Renal pelvis (tissue), 1 donor: ENCODE measurements at regions not wholly inside any gene's neighbourhood (a gene's known extent, or its start where the extent isn't known, plus 50 kb on each side); places are given as distances from the start of the nearest gene placed in this dataset.

ENCODE experiments used
- DNase-seq: peaks from one replicate; pipeline ENCODE4 v3.0.0-alpha.2; 2013

- DNase-seq = no peak
Measured at GRCh38 chr7:106419455-106420182, 134.8 kb upstream of the NAMPT start.

DNA sequence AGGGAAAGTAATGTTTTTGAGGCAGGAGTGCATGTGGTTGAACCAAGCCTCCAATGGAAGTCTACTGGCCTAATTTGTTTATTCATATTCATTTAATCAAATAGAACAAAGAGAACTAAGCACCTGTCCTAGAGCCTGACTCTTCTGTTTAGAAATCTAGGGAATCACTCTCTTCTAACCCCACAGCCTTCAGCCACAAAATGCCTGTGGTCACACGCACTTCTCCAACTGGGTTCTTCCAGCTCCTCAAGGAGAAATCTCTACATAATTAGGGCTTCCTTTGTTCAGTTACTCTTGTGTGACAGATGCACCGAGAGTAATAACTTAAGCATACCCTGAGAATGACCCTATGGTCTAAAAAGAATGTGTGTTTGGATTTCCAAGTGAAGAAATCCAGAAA lies 133.7 kb upstream of the NAMPT start:
- DNase-seq = no peak

DNA sequence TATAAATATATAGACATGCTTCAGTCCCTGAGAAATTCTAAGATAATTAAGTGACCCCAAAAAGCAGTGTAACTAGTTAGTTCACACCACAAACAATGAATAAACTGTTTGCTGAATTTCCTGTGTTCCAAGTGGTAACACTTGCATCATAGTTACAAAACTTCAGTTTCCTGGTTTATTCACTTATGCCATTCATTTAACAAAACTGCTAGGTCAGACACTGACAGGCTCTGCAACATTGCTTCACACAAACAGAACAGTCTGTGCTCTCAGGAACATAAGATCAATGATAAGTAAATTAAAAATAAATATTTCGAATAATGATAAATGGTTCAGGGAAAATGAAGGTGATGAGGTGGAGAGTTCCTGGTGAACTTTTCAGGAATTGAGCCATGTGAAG lies 133.3 kb upstream of the NAMPT start:
- DNase-seq = no peak

DNA sequence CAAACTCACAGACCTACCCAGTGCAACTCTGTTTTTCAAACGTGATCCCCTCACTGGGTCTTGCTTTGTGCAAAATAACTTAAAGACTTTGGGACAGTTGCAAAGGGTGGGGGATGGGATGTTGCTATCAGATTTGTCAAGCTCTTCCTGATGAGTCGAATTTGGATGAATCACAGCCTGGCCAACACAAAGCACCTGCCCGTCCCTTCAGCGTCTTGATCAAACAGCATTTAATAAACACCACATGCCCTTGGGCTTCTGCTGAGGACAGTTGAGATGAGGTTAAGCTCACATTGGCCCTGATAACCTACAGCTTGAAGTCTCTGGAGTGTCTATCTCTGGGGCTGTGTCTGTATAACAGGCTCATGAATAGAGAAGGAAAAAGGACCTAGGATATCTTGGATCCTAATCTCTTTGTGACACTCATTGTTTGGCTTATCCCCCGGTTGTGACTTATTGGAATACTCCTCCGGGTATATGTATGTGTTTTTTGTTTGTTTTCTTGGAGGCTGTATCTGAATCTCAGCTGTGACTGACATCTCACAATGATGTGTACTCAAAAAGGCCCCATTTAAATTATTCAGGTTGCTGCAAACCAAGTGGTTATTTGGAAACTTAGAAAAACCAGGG lies 132.6 kb upstream of the NAMPT start:
- DNase-seq = no peak

GRCh38 chr7:106416430-106416829 lies 131.6 kb upstream of the NAMPT start:
- no peak for DNase-seq

- no peak for DNase-seq
Measured at GRCh38 chr7:106415433-106415832, 130.7 kb upstream of the NAMPT start.

DNA sequence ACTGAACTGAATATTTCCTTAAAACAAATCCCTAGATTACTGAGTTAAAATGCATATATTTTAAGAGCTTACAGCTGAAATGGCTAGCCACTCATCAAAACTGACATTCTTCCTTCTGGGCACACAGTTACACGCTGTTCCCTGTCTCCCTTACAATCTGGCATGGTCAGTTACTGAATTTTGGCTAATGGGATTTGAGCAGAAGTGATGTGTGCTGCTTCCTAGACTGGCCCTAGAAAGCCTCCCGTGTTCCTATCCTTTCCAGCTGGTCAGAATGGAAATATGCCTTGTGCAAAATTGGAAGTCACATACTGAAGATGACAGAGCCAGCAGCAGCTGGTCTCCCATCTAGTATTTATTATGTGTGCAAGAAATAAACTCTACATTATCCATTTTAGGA lies 128.7 kb upstream of the NAMPT start:
- no peak for DNase-seq

DNA sequence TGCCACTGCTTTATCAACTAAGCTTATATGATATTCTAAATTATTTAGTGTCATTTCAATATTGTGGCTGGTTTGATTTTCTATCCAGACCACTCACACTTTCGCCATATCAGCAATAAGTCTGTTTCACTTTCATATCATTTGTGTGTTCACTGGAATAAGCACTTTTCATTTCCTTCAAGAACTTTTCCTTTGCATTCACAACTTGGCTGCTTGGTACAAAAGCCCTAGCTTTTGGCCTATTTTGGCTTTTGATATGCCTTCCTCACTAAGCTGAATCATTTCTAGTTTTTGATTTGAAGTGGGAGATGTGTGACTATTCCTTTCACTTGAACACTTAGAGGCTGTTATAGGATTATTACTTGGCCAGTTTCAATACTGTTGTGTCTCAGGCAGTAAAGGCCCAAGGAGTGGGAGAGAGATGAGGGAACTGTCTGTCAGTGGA lies 120.9 kb upstream of the NAMPT start:
- no peak for DNase-seq

DNA sequence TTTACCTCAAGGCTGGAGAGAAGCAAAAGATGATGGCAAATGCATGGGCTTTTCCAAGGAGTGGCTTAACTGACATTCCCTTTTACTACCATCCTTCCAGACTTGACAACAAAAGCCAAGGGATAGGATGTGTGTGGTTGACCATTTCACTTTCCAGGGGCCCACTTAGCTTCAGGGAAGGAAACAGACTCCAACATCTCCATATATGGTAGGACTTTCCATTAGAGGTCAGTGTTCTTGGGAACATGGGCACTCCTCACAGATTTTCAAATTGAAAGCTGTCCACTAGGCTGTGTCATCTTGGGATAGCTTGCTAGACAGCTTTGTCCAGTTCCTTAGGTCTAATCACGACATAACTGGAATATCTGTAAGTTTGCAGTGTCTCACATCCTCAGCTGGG lies 118.1 kb upstream of the NAMPT start:
- DNase-seq = no peak

- no peak for DNase-seq
Measured at GRCh38 chr7:106400923-106401322, 116.1 kb upstream of the NAMPT start.

GRCh38 chr7:106398786-106399185 lies 114.0 kb upstream of the NAMPT start:
- no peak for DNase-seq

DNA sequence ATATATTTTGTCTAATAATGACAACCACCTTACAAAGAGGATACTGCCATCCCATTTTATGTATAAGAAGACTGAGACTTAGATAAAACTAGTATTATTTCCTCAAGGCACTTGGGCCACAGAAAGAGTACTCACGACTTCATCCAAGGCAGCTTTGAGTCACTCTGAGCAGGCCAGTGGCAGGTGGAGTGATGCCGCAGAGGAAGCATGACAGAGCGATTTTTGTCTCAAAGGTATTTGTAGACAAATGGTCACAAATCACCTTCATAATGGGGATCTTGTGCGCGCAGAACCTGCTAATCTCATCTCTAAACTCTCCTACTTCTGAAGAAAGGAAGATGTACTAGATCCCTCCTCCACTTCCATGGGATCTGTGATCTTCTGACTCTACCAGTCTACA lies 113.2 kb upstream of the NAMPT start:
- no peak for DNase-seq

DNA sequence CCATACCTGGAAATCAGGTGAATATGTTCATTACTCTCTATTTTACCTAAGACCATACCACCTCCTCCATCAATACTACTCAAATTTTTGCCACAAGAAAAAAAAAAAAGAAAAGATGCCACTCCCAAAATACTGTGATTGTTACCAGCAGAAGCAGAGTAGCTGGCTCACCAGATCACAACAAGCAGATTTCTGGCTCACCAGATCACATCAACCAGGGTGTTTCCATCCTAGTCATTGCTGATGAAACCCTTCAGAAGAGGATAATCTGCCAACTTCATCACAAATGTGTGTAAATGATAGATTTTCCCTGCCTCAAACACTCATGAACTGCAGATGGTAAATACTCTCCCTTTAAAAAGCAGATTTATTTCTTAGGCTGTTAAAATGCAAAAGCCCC lies 109.7 kb upstream of the NAMPT start:
- DNase-seq = no peak

DNA sequence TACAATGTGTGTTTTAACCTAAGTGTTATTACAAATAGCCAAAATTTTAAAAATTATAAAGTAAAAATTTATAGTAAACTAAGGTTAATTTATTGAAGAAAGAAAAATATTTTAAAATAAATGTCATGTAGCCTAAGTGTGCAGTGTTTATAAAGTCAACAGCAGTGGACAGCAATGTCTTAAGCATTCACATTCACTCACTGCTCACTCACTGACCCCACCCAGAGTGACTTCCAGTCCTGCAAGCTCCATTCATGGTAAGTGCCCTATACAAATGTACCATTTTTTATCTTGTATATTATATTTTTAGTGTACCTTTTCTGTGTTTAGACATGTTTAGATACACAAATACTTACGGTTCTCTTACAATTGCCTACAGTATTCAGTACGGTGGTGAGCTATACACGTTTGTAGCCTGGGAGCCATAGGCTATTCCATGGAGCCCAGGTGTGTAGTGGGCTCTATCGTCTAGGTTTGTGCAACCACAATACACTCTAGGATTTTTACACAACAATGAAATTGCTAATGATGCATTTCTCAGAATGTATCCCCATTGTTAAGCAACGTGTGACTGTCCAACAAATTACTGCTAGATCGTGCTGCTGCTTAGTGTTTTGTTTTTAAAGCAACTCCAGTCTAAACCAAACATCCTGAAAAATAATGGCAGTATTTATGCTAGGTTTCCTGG lies 108.9 kb upstream of the NAMPT start:
- no peak for DNase-seq

DNA sequence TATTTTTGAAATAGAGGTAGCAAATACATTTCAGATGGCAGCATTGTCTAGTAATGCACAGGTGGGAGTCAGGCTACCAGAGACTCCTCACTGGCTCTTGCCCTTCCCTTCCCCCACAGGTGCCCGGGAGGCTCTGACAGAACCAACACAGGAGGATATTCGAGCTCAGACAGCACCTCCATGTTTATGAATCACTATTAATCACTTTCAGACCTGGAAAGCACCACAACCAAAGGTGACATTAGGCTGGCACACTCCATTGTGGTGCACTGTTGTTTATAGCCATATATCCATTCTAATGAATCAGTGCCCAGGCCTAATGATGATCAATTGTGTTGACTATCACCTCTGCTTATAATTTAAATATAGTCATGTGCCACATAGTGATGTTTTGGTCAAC lies 107.8 kb upstream of the NAMPT start:
- no peak for DNase-seq

GRCh38 chr7:106392144-106392543 lies 107.4 kb upstream of the NAMPT start:
- DNase-seq = no peak

DNA sequence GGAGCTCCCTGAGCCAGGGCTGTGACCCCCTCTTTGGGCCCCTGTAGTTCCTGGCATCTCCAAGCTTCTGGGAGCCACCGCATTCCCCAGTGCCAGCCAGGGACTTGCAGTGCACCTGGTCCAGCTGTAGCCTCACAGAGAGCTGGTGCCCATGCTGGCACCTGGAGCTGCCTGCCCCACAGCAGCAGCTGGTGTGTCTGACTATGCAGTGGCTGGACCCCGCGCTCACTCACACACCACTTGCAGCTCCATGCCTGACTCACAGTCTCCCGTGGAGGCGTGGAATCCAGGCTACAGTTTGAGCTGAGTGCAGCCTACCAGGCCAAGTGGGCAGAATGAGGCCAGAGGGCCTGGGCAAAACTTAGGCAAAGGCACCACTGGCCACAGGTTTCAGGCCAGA lies 102.2 kb upstream of the NAMPT start:
- DNase-seq = no peak

GRCh38 chr7:106384373-106384772 lies 99.6 kb upstream of the NAMPT start:
- no peak for DNase-seq

GRCh38 chr7:106382929-106383328 lies 98.1 kb upstream of the NAMPT start:
- no peak for DNase-seq

- no peak for DNase-seq
Measured at GRCh38 chr7:106382129-106382528, 97.3 kb upstream of the NAMPT start.

GRCh38 chr7:106381252-106381651 lies 96.5 kb upstream of the NAMPT start:
- DNase-seq = no peak

DNA sequence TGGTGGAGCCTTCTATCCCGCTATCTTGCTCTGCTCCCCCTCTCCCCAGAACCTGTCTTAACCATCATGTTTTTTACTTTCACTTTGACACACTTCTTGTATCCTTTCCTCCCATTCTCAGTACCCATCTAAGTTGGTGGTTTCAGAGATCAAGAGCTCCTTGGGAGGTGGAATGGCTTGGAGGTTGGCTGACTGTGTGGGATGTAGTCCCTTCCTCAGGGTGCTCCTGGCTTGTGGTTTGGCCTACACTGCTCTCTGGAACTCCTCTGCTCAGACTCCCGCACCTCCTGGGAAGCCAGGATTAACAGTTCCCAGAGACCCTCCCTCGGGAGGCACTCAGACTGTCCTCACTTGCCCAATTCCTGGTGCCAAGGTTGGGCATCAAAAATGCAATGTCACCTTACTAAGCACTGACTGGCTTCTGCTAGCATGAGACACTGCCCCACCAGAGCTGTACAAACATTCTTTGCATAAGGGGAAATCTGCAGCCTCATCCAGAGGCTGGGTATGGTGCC lies 93.1 kb upstream of the NAMPT start:
- no peak for DNase-seq
